Left ventricle myocardium superior (tissue), 1 donor: ENCODE measurements at regions not wholly inside any gene's neighbourhood (a gene's known extent, or its start where the extent isn't known, plus 50 kb on each side); places are given as distances from the start of the nearest gene placed in this dataset. TPM values are rescaled to one million over a fixed set of nuclear protein-coding genes. Genes with fewer than 3 reads are reported as not detected.

Experiments used
- ATAC-seq: fragments of 200-7000 bp; cut with Tn5 transposase; one replicate; pipeline ENCODE4 v1.9.1; 2020; ENCODE audit warnings: mild to moderate bottlenecking, moderate library complexity
- DNase-seq: peaks from one replicate; pipeline ENCODE4 v3.0.0-alpha.2; 2020
- intact Hi-C: fragments of 100-400 bp; cut with micrococcal nuclease; formaldehyde crosslinking; loops from one replicate; pipeline ENCODE4 v1.11.0; 2022
- microRNA-seq: library from miRNA; unstranded; fragments of <30 nt; microRNA quantifications from one replicate; pipeline ENCODE4 v1.2.0, GENCODE V29; 2020; ENCODE audit warnings: borderline number of aligned reads
- donor health status: DM: no; HTN: yes; CAD: no; lungs with severe emphysema.

GRCh38 chr3:124664804-124665203 is 65.4 kb upstream of the UMPS start:
- intact Hi-C loops = no loop called here
- DNase-seq = no peak
- peak; percentile 81 for ATAC-seq

GRCh38 chr3:124666067-124666466 is 64.2 kb upstream of the UMPS start:
- intact Hi-C loops = no loop called here
- ATAC-seq (no peak), DNase-seq (no peak)

- intact Hi-C loops = no loop called here
- DNase-seq (no peak), ATAC-seq (no peak)
These were observed 60.8 kb upstream of the UMPS start for GRCh38 chr3:124669470-124669869.

- intact Hi-C loops = no loop called here
- no peak for ATAC-seq
- DNase-seq = no peak
These were observed 59.1 kb upstream of the UMPS start for GRCh38 chr3:124671106-124671505.

- intact Hi-C loops = no loop called here
- DNase-seq (no peak), ATAC-seq (no peak)
These were observed 55.9 kb upstream of the UMPS start for GRCh38 chr3:124674336-124674735.

GRCh38 chr3:124676236-124676635 is 54.0 kb upstream of the UMPS start:
- no peak for ATAC-seq
- intact Hi-C loops = no loop called here
- DNase-seq = no peak

- ATAC-seq = no peak
- intact Hi-C loops = no loop called here
- DNase-seq = no peak
These were observed 51.1 kb upstream of the UMPS start for GRCh38 chr3:124679048-124679638.

Small RNA genes lying in the stretch of these regions (microRNA-seq; reads per million reads assigned to microRNA genes)
- gene MIR5002 = not detected
- gene MIR6083 = not detected
